Stimulated activated CD4-positive, alpha-beta T cell treated with anti-CD3 and anti-CD28 coated beads, Interleukin-4, amount 100 ng/mL, for 48 hours (primary cell): ENCODE measurements at regions not wholly inside any gene's neighbourhood (a gene's known extent, or its start where the extent isn't known, plus 50 kb on each side); places are given as distances from the start of the nearest gene placed in this dataset.

Experiments
- DNase-seq, 2 donors: peaks; one replicate each; pipeline ENCODE4 v3.0.0-alpha.2; 2020; ENCODE audit warnings: low read depth in 2 of 2

DNA sequence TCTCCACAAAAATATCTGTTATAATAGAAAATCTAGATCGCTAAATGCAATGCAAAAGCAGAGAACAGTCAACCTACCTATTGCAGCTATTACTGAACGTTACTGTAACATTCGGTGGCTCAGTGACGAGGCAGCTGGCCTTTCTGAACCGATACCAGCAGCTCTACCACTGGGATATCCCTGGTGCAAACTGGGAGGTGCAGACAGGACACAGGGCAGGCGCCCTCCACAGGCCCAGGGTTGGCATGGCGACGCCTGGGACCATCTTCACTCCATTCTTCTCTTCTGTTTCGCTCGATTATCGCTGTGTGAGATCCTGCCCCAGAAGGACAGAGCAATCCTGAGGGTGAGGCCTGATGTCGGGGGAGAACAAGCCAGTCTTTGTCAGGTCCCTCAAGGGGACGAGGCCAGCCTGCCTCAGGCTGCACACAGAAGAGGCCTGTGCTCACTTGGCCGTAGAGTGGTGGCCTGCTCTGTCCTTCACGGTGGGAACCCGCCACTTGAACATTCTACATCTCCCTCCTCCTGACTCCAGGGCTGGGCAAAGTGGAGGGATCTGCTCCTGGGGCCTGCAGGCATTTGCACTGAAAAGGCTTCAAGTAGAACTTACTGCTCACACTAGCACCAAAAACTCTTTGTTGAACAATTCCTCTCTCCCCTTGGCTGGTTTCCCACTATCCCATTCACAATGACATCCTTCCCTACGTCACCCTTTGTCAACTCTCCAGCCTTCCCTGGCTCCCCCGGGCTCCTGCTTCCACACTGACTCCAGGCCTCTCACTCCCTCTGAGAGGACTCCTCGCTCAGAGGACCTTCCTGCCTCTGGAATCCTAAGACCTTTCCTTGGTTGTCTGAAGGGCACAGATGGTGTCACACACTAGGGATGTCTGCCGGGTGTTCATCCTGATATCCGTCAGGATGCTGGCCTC lies 49.7 kb downstream of the CYRIA start:
- DNase-seq: no peak

GRCh38 chr2:16615246-16615645 lies 50.4 kb downstream of the CYRIA start:
- DNase-seq: no peak

DNA sequence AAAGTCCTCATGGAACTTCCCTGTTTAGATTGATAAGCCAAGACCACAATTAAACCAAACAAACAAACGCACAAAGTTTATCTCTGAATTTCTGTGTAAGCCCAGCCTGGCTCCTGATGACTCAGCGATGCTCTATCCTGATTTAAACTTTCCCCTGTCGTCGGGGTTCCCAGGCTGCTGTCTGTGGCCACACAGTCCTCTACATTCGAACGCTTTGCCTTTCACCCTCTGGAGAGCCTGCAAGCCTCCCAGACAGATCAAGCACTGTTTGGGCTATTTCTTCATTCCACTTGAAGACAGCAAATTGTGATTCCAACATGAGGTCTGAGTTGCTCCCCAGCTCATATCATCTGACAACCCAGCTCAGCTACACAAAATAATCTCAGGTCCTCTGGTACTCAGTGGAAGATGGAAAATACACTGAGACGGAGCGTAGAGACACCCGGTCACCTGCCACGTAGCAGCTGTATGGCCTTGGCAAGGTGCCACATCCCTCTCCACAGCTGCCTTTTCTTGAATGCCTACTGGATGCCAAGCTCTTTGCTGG lies 51.2 kb downstream of the CYRIA start:
- no peak for DNase-seq

DNA sequence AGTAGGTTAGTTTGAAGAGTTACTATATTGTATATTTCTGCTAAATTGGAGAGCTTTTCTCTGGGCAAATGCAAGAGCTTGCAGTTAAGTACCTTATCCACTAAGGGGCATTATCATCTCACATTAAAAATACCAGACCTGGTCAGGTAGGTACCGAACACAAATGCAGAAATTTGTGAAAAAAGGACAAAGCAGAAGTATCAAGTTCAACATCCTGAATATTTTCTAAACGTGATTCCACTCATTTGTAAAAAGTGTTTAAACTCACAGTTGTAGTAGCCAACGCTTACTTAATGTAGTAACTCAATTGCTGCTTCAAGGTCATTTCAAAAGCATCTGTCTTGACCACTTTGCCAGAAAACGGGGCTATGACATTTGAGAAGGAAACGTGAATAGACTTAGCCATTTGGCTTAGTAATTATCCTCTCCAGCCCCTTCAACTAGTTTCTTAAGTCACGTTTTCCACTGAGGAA lies 52.1 kb downstream of the CYRIA start:
- DNase-seq: no peak

- DNase-seq: no peak
Measured at GRCh38 chr2:16612490-16612889, 53.1 kb downstream of the CYRIA start.

- no peak for DNase-seq
Measured at GRCh38 chr2:16609786-16610185, 55.8 kb downstream of the CYRIA start.

- DNase-seq: peak; percentile 75 to 90
Measured at GRCh38 chr2:16608661-16609643, 56.7 kb downstream of the CYRIA start.

- DNase-seq: no peak
Measured at GRCh38 chr2:16607301-16607700, 58.3 kb downstream of the CYRIA start.

DNA sequence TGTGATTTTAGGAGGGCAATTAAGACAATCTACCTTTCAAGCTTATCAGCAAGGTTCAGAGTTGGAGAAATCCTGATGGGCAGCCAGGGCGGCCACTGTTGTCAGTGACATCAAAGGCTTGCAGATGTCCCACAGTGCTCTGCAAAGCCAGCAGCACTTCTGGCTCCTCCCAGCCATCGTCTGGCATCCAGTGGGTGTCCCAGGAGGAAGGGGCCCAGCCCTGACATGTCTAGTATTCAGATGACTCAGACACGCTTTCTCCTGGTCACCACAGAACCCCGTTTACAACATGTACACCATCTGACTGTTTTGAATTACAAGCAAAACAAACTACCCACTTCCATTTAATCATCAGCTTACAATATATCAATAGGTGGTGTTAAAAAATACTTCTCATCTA lies 61.4 kb downstream of the CYRIA start:
- DNase-seq: no peak

DNA sequence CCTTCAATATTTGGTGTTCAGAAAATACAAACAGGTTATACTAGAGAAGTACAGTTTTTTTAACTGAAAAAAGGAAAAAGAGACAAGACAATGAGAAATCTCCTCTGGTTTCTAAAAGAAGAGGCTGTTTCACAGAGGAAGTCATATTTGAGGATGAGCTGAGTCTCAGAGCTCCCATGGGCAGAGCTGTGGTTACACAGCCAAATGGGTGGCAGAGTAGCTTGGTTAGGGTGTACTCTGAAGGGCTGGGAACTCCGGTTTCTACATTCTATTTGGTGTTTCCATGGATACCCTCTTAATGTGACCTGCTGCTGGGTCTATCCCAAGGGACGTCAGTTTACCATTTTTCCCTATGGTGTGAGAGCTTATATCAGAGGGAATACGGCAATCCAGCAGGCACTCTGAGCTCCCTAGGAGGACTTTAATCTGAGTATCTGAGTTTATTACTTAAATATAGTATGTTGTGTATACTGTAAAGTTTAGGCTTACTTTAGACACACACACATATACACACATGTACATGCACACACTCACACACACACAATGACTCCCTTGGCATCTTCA lies 74.2 kb downstream of the CYRIA start:
- DNase-seq: no peak

GRCh38 chr2:16589465-16589864 lies 76.2 kb downstream of the CYRIA start:
- DNase-seq: no peak

DNA sequence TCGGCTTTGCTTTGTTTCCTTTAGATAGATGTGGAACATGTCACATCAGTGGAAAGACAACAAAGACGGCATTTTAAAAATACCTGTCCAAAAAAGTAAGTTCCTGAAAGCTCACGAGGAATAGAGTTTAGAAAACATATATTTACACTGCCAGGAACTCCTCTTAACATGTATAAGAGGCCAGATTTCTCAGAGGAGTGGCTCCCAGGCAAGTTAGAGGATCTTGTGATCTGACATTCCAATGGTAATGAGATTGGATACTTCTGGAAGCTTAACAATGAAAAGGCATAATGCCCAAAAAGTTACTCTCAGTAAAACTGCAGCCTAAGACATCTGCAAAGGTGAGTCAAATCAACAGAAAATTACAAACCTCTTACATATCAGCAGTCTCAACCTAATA lies 77.1 kb downstream of the CYRIA start:
- no peak for DNase-seq

- DNase-seq: no peak
Measured at GRCh38 chr2:16587601-16588000, 78.0 kb downstream of the CYRIA start.

- DNase-seq: no peak
Measured at GRCh38 chr2:16584824-16585540, 80.7 kb downstream of the CYRIA start.

DNA sequence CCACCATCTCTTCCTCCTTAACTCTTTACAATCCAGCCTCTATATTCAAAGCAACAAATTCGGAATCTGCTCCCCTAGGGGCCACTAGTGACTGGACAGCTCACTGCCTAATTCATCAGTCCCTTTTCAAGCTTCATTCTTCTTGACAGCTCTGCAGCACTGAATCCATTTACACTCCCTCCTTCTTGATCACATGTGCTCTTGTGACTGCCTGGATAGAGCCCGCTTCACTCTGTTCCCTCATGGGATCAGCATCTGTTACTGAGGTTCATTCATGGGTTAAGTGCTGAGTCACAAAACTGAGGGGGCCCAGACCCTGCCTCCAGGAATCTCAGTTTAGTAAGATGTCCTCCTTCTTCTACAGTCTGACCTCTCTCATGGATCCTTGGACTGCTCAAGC lies 81.5 kb downstream of the CYRIA start:
- no peak for DNase-seq

DNA sequence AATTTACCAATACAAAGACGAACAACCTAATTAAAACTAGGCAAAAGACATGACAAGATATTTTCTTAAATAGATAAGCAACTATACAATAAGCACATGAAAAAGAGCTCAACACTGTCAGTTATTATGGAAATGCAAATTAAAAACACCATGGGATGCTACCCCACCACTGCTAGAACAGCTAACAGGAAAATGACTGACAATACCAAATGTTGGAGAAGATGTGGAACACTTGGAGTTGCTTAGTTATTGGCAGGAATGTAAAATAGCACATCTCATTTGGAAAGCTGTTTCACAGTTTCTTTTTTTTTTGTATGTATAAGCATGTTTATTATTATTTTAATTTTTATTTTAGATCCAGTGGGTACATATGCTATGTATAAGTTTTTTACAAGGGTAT lies 84.4 kb downstream of the CYRIA start:
- DNase-seq: no peak

- DNase-seq: no peak
Measured at GRCh38 chr2:16578081-16578480, 87.6 kb downstream of the CYRIA start.

DNA sequence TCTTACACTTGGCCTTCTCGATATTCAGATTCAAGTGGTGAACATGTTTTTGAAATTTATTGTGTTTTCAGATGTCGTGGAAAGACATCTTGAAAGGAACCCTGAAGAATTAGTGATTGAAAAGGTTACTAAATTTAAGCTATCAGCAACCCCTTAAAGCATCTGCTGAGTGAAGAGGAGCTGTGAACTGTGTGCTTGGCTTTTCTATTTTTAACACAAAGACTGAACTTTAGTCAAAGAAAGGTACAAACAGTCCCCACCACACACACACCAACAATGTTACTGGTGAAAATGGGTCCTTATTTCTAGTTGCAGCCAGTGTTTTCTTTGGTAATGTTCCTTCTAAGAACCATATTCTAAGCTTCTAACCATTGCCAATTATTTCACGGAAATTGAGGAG lies 95.1 kb downstream of the CYRIA start:
- no peak for DNase-seq

GRCh38 chr2:16568998-16569784 lies 96.4 kb downstream of the CYRIA start:
- DNase-seq: no peak

GRCh38 chr2:16566701-16567100 lies 98.9 kb downstream of the CYRIA start:
- no peak for DNase-seq
